ENCODE measurements at regions not wholly inside any gene's neighbourhood (a gene's known extent, or its start where the extent isn't known, plus 50 kb on each side); places are given as distances from the start of the nearest gene placed in this dataset.

- no peak for TF ChIP-seq POLR2A (IDR thresholded peaks at IDR 0.05; ENCODE audit: low read depth, low read length)
- TF ChIP-seq POLR2AphosphoS5 (IDR thresholded peaks at IDR 0.05; ENCODE audit: low read depth, low read length) = no peak
- TF ChIP-seq TAF1 (IDR thresholded peaks at IDR 0.05; ENCODE audit: low read depth, low read length) = no peak
- TF ChIP-seq SPI1 (IDR thresholded peaks at IDR 0.05; ENCODE audit: low read depth, low read length) = no peak
Observed at GRCh38 chr1:30244801-30245200, 478.6 kb downstream of the MATN1 start.
